T-cell (primary cell): ENCODE measurements at regions not wholly inside any gene's neighbourhood (a gene's known extent, or its start where the extent isn't known, plus 50 kb on each side); places are given as distances from the start of the nearest gene placed in this dataset.
"Not testable (repeated sequence)": the region's sequence is repeated elsewhere in the genome, so short reads cannot be mapped to it uniquely, and the experiment has no call there.

Source experiments
- ATAC-seq, 4 experiments: fragments of 200-7000 bp in 3 of 4; fragments of 150-1000 bp in 1 of 4; cut with Tn5 transposase; replicated peaks in 1 of 4; 1 replicate in 3 of 4; 2 replicates in 1 of 4; pipeline ENCODE4 v1.10.0; 2021; ENCODE audit warnings: moderate library complexity in 3 of 4, mild to moderate bottlenecking in 2 of 4, moderate number of reproducible peaks in 1 of 4
- CTCF ChIA-PET, 2 donors: fragments of 300-600 bp; sonication (Branson Sonifier 250); formaldehyde crosslinking; loops; one replicate each; lab custom pipeline; 2022; ENCODE audit warnings: antibody characterized with exemption in 2 of 2; lab: Charles Lee
- POLR2A ChIA-PET, 2 donors: fragments of 300-600 bp; sonication (Branson Sonifier 250); formaldehyde crosslinking; loops; one replicate each; lab custom pipeline; 2022; ENCODE audit warnings: antibody characterized with exemption in 2 of 2; lab: Charles Lee
- DNase-seq, 35 experiments: peaks; one replicate each; pipeline versions ENCODE4 v3.0.0 to v3.0.0-alpha.2; 2013 to 2023
- H3K27ac ChIP-seq: one replicate; pipeline ENCODE4 v1.5.1; 2013; ENCODE audit warnings: low read length
- H3K27me3 ChIP-seq, 2 experiments: replicated peaks in 1 of 2; 1 replicate in 1 of 2; 2 replicates in 1 of 2; pipeline versions ENCODE4 v1.6.1 to v1.7.0; 2013; ENCODE audit warnings: low read length in 1 of 2, mixed read lengths in 1 of 2; ENCODE audit not compliant: control insufficient read depth in 2 of 2, insufficient read depth in 2 of 2; ENCODE audit errors: extremely low read depth in 1 of 2
- H3K36me3 ChIP-seq, 2 donors: 1 replicate in 1 of 2; 2 replicates in 1 of 2; pipeline versions ENCODE4 v1.6.1 to v1.7.0; 2013; ENCODE audit warnings: low read length in 1 of 2; ENCODE audit not compliant: control insufficient read depth in 2 of 2, insufficient read depth in 1 of 2; ENCODE audit errors: extremely low read depth in 1 of 2
- H3K4me1 ChIP-seq, 2 experiments: 1 replicate in 1 of 2; 2 replicates in 1 of 2; pipeline versions ENCODE4 v1.6.1 to v1.7.0; 2013; ENCODE audit warnings: low read length in 2 of 2, mixed read lengths in 1 of 2; ENCODE audit not compliant: insufficient read depth in 2 of 2, control insufficient read depth in 1 of 2; ENCODE audit errors: extremely low read depth in 1 of 2
- H3K4me3 ChIP-seq, 2 donors: 1 replicate in 1 of 2; 2 replicates in 1 of 2; pipeline versions ENCODE4 v1.5.1 to v1.7.0; 2013; ENCODE audit warnings: mild to moderate bottlenecking in 2 of 2, low read length in 1 of 2, moderate library complexity in 1 of 2; ENCODE audit not compliant: control insufficient read depth in 1 of 2; ENCODE audit errors: extremely low read depth in 1 of 2
- H3K9me3 ChIP-seq: 2 replicates; pipeline ENCODE4 v1.7.0; 2013
- H3K27ac Mint-ChIP-seq, 2 donors: one replicate each; pipeline ENCODE4 v1.8.0; 2020 to 2021; ENCODE audit warnings: mild to moderate bottlenecking in 2 of 2, mixed read lengths in 2 of 2
- H3K27me3 Mint-ChIP-seq, 2 donors: one replicate each; pipeline ENCODE4 v1.8.0; 2021 to 2022; ENCODE audit warnings: mixed read lengths in 2 of 2
- H3K36me3 Mint-ChIP-seq: one replicate; pipeline ENCODE4 v1.8.0; 2021; ENCODE audit warnings: mixed read lengths
- H3K4me1 Mint-ChIP-seq, 3 donors: one replicate each; pipeline ENCODE4 v1.8.0; 2020 to 2022; ENCODE audit warnings: mixed read lengths in 3 of 3, mild to moderate bottlenecking in 1 of 3
- H3K4me3 Mint-ChIP-seq, 3 donors: one replicate each; pipeline ENCODE4 v1.8.0; 2020 to 2022; ENCODE audit warnings: mild to moderate bottlenecking in 3 of 3, mixed read lengths in 3 of 3, moderate library complexity in 3 of 3
- H3K9me3 Mint-ChIP-seq, 3 donors: one replicate each; pipeline ENCODE4 v1.8.0; 2020 to 2022; ENCODE audit warnings: mixed read lengths in 3 of 3
- WGBS: methylation state at CpG from one replicate; pipeline ENCODE4 v1.1.5; 2013; ENCODE audit warnings: missing lambda C conversion rate; ENCODE audit not compliant: insufficient coverage; 5-methylcytosine and 5-hydroxymethylcytosine counted together

GRCh38 chr12:88667615-88668014, 87.3 kb upstream of the KITLG start:
- H3K27me3 ChIP-seq, H3K36me3 ChIP-seq, H3K36me3 Mint-ChIP-seq, H3K27ac Mint-ChIP-seq, ATAC-seq, H3K27me3 Mint-ChIP-seq, H3K4me1 ChIP-seq, H3K4me1 Mint-ChIP-seq, H3K27ac ChIP-seq, H3K4me3 Mint-ChIP-seq, POLR2A ChIA-PET, H3K4me3 ChIP-seq, H3K9me3 ChIP-seq, DNase-seq: not testable (repeated sequence)
- CTCF ChIA-PET: interaction anchor here in 1 of 2 donors (0.7 kb wide), 1 partner anchor 10 kb away, joined by 4 read pairs; no protein-coding TSS in a partner anchor
- 80% methylated on average over 2 of the region's 5 CpGs for WGBS
- peaks cover 0 to 13% (median 0%) of the 10 kb centered on the region in 3 donors for H3K9me3 Mint-ChIP-seq

DNA sequence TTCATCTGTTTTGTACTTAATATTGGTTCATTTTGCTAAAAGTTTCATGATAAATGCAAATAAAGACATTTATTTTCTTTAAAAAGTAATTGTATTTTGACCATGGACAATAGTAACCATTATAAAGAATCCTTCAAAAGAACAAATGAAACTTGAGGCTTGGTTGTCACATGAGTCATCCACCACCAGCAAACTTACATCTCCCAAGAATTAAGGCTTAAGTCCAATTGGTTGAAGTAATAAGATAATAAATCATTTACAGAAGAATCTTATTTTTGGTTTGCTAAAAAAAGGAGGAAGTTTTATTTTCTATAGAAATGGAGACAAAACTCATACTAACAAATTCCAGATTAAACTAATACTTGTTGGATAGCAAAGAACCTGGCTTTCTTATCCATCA, 84.8 kb upstream of the KITLG start:
- CTCF ChIA-PET: no interaction called here
- no peaks in the 10 kb centered on the region for H3K4me1 Mint-ChIP-seq
- Histone ChIP-seq H3K4me1 (no peaks in the 10 kb centered on the region), H3K36me3 (no peaks in the 10 kb centered on the region), H3K27me3 (no peaks in the 10 kb centered on the region), H3K27ac (no peak overlapping the region), H3K9me3 (no peaks in the 10 kb centered on the region), H3K4me3 (no peak overlapping the region)
- no peak overlapping the region for H3K4me3 Mint-ChIP-seq
- peaks cover 0 to 4% of the 10 kb centered on the region in 2 donors for H3K27me3 Mint-ChIP-seq
- ATAC-seq: no peak
- no peak overlapping the region for H3K27ac Mint-ChIP-seq
- H3K9me3 Mint-ChIP-seq: peaks cover 0 to 7% (median 0%) of the 10 kb centered on the region in 3 donors
- no peaks in the 10 kb centered on the region for H3K36me3 Mint-ChIP-seq
- POLR2A ChIA-PET: no interaction called here
- DNase-seq: no peak

DNA sequence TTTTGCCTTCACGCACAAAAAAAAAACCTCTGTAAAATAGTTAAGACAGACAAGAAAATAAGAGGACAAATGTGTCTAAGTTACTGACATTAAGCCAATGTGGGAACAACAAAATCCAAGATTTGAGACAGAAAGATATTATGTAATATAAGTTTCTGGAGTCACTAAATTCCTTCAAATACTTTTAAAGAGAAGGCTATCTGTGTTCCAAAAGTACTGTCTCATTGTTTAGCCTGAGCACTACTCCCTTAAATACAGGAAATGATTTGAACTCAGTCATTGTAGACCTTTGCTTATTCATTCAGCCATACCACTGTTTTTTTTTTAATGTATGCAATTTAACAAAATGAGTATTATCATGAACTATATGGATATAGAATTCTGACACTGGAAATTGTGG, 82.7 kb upstream of the KITLG start:
- no peaks in the 10 kb centered on the region for H3K4me1 ChIP-seq
- Mint-ChIP-seq H3K4me3 (no peak overlapping the region), H3K27me3 (peaks cover 0 to 4% of the 10 kb centered on the region in 2 donors), H3K36me3 (no peaks in the 10 kb centered on the region), H3K4me1 (no peaks in the 10 kb centered on the region), H3K9me3 (no peaks in the 10 kb centered on the region), H3K27ac (no peak overlapping the region)
- H3K27me3 ChIP-seq: no peaks in the 10 kb centered on the region
- H3K9me3 ChIP-seq: no peaks in the 10 kb centered on the region
- no peak overlapping the region for H3K27ac ChIP-seq
- ATAC-seq (no peak), DNase-seq (no peak)
- no peaks in the 10 kb centered on the region for H3K36me3 ChIP-seq
- no peak overlapping the region for H3K4me3 ChIP-seq
- ChIA-PET CTCF (no interaction called here), POLR2A (interaction anchor here in 1 of 2 donors (0.7 kb wide), 1 partner anchor 16 kb away, joined by 5 read pairs; no protein-coding TSS in a partner anchor)
- whole genome bisulfite sequencing: no CpG with 5 or more reads among the region's 1 CpG

GRCh38 chr12:88662093-88662492, 81.8 kb upstream of the KITLG start:
- CTCF ChIA-PET: no interaction called here
- Histone ChIP-seq H3K27ac (no peak overlapping the region), H3K36me3 (no peaks in the 10 kb centered on the region), H3K4me3 (no peak overlapping the region), H3K9me3 (no peaks in the 10 kb centered on the region), H3K4me1 (no peaks in the 10 kb centered on the region), H3K27me3 (peaks cover 0 to 3% of the 10 kb centered on the region in 2 experiments)
- ATAC-seq: no peak
- peaks cover 0 to 4% of the 10 kb centered on the region in 2 donors for H3K27me3 Mint-ChIP-seq
- no peaks in the 10 kb centered on the region for H3K4me1 Mint-ChIP-seq
- no peak for DNase-seq
- no peaks in the 10 kb centered on the region for H3K9me3 Mint-ChIP-seq
- POLR2A ChIA-PET: interaction anchor here in 1 of 2 donors (0.7 kb wide), 1 partner anchor 17 kb away, joined by 5 read pairs; no protein-coding TSS in a partner anchor
- WGBS: no CpG with 5 or more reads among the region's 1 CpG
- H3K27ac Mint-ChIP-seq: no peak overlapping the region
- no peak overlapping the region for H3K4me3 Mint-ChIP-seq
- H3K36me3 Mint-ChIP-seq: no peaks in the 10 kb centered on the region

DNA sequence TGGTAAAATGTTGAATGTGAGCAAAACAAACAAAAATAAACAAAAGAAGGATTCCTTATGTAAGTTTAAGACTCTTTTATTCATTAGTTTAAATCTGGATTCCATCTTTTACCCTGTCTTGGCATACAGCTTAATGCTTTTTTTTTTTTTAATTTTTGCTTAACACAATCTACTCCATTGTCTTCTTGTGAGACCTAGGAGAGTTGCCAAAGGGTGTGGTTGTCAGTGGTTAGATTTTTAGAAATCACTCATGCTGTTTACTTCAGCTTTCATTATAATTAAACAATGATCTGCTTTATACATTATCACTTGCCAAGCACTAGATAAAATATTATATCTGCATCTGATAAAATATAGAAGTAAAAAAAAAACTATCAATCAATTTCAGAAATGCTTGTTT, 77.7 kb upstream of the KITLG start:
- Mint-ChIP-seq H3K36me3 (no peaks in the 10 kb centered on the region), H3K4me1 (no peaks in the 10 kb centered on the region), H3K27me3 (no peaks in the 10 kb centered on the region), H3K27ac (no peak overlapping the region), H3K9me3 (no peaks in the 10 kb centered on the region), H3K4me3 (no peak overlapping the region)
- H3K9me3 ChIP-seq: no peaks in the 10 kb centered on the region
- H3K4me3 ChIP-seq: no peak overlapping the region
- DNase-seq (no peak), ATAC-seq (no peak)
- CTCF ChIA-PET: no interaction called here
- POLR2A ChIA-PET: no interaction called here
- H3K4me1 ChIP-seq: no peaks in the 10 kb centered on the region
- no peaks in the 10 kb centered on the region for H3K36me3 ChIP-seq
- H3K27me3 ChIP-seq: peaks cover 0 to 3% of the 10 kb centered on the region in 2 experiments
- no peak overlapping the region for H3K27ac ChIP-seq

- ChIA-PET POLR2A (no interaction called here), CTCF (no interaction called here)
- H3K4me3 Mint-ChIP-seq: no peak overlapping the region
- H3K4me1 Mint-ChIP-seq: no peaks in the 10 kb centered on the region
- no peaks in the 10 kb centered on the region for H3K36me3 Mint-ChIP-seq
- Histone ChIP-seq H3K4me1 (no peaks in the 10 kb centered on the region), H3K36me3 (no peaks in the 10 kb centered on the region), H3K27ac (no peak overlapping the region), H3K27me3 (no peaks in the 10 kb centered on the region), H3K9me3 (no peaks in the 10 kb centered on the region), H3K4me3 (no peak overlapping the region)
- no peaks in the 10 kb centered on the region for H3K27me3 Mint-ChIP-seq
- ATAC-seq: no peak
- H3K9me3 Mint-ChIP-seq: no peaks in the 10 kb centered on the region
- DNase-seq: no peak
- no peak overlapping the region for H3K27ac Mint-ChIP-seq
Measured at GRCh38 chr12:88650715-88651114, 70.4 kb upstream of the KITLG start.

DNA sequence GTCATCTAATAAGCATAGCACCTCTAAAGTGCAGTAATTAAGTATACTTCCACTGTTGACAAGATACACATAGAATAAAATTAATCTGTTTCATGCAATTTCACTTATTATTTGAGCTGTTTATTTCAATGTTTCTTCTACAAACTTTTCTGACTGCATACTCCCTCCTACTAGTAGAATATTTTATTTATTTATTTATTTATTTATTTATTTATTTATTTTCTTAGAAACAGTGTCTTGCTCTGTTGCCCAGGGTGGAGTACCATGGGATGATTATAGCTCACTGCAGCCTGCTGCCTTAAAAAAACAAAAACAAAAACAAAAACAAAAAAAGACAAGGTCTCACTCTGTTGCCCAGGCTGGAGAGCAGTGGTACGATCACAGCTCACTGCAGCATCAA, 68.4 kb upstream of the KITLG start:
- Mint-ChIP-seq H3K9me3 (no peaks in the 10 kb centered on the region), H3K36me3 (no peaks in the 10 kb centered on the region), H3K27me3 (no peaks in the 10 kb centered on the region), H3K27ac (no peak overlapping the region), H3K4me1 (no peaks in the 10 kb centered on the region), H3K4me3 (no peak overlapping the region)
- Histone ChIP-seq H3K4me3 (no peak overlapping the region), H3K36me3 (no peaks in the 10 kb centered on the region), H3K27ac (no peak overlapping the region), H3K9me3 (no peaks in the 10 kb centered on the region), H3K27me3 (no peaks in the 10 kb centered on the region), H3K4me1 (no peaks in the 10 kb centered on the region)
- ATAC-seq (no peak), DNase-seq (no peak)
- ChIA-PET POLR2A (no interaction called here), CTCF (no interaction called here)
- 100% methylated on average over 1 of the region's 1 CpG for WGBS
